Activated T-helper 1 cell treated with anti-CD3 and anti-CD28 coated beads, Interleukin-2, amount 50 U/mL, for 16 hours (primary cell): ENCODE measurements at regions not wholly inside any gene's neighbourhood (a gene's known extent, or its start where the extent isn't known, plus 50 kb on each side); places are given as distances from the start of the nearest gene placed in this dataset.

Source experiments
- DNase-seq, 2 donors: peaks; one replicate each; pipeline ENCODE4 v3.0.0-alpha.2; 2020; ENCODE audit warnings: low read depth in 1 of 2, low spot score in 1 of 2

- DNase-seq = no peak
Measured at GRCh38 chr16:86421995-86422394, 88.3 kb upstream of the FOXF1 start.

GRCh38 chr16:86424398-86424797, 85.9 kb upstream of the FOXF1 start:
- DNase-seq = no peak

- no peak for DNase-seq
Measured at GRCh38 chr16:86424985-86425384, 85.3 kb upstream of the FOXF1 start.

GRCh38 chr16:86426063-86426642, 84.2 kb upstream of the FOXF1 start:
- no peak for DNase-seq

GRCh38 chr16:86427433-86427851, 82.9 kb upstream of the FOXF1 start:
- no peak for DNase-seq

GRCh38 chr16:86428729-86429517, 81.4 kb upstream of the FOXF1 start:
- DNase-seq = no peak

GRCh38 chr16:86429663-86430062, 80.7 kb upstream of the FOXF1 start:
- DNase-seq = no peak

- no peak for DNase-seq
Measured at GRCh38 chr16:86430814-86431213, 79.5 kb upstream of the FOXF1 start.

GRCh38 chr16:86431540-86431939, 78.8 kb upstream of the FOXF1 start:
- DNase-seq = no peak

- DNase-seq = no peak
Measured at GRCh38 chr16:86432048-86432447, 78.3 kb upstream of the FOXF1 start.

GRCh38 chr16:86432691-86433090, 77.6 kb upstream of the FOXF1 start:
- DNase-seq = no peak

- DNase-seq = no peak
Measured at GRCh38 chr16:86436466-86437185, 73.7 kb upstream of the FOXF1 start.

GRCh38 chr16:86437348-86437747, 73.0 kb upstream of the FOXF1 start:
- no peak for DNase-seq

GRCh38 chr16:86442703-86443102, 67.6 kb upstream of the FOXF1 start:
- DNase-seq = no peak

GRCh38 chr16:86443508-86444147, 66.7 kb upstream of the FOXF1 start:
- no peak for DNase-seq

- no peak for DNase-seq
Measured at GRCh38 chr16:86444261-86444660, 66.1 kb upstream of the FOXF1 start.

GRCh38 chr16:86444661-86445060, 65.7 kb upstream of the FOXF1 start:
- DNase-seq = no peak

GRCh38 chr16:86446279-86446678, 64.0 kb upstream of the FOXF1 start:
- no peak for DNase-seq

- DNase-seq = no peak
Measured at GRCh38 chr16:86447228-86447627, 63.1 kb upstream of the FOXF1 start.

- DNase-seq = no peak
Measured at GRCh38 chr16:86448306-86448890, 61.9 kb upstream of the FOXF1 start.

- no peak for DNase-seq
Measured at GRCh38 chr16:86449446-86450095, 60.8 kb upstream of the FOXF1 start.
